Fibroblast of lung (primary cell): ENCODE measurements at regions not wholly inside any gene's neighbourhood (a gene's known extent, or its start where the extent isn't known, plus 50 kb on each side); places are given as distances from the start of the nearest gene placed in this dataset.

Experiments used
- EZH2 ChIP-seq: IDR thresholded peaks from 2 replicates; pipeline ENCODE4 v1.5.1; 2012; ENCODE audit warnings: low read length, control low read depth, mild to moderate bottlenecking; ENCODE audit errors: missing control alignments
- TF ChIP-seq, protein P1 (sequence below), 2 donors: IDR thresholded peaks in 1 of 2; conservative IDR thresholded peaks in 1 of 2; 1 replicate in 1 of 2; 2 replicates in 1 of 2; pipeline ENCODE4 v1.5.1; 2011 to 2012; ENCODE audit warnings: low read length in 2 of 2, control low read depth in 1 of 2, inconsistent platforms in 1 of 2, low read depth in 1 of 2, mild to moderate bottlenecking in 1 of 2

DNA sequence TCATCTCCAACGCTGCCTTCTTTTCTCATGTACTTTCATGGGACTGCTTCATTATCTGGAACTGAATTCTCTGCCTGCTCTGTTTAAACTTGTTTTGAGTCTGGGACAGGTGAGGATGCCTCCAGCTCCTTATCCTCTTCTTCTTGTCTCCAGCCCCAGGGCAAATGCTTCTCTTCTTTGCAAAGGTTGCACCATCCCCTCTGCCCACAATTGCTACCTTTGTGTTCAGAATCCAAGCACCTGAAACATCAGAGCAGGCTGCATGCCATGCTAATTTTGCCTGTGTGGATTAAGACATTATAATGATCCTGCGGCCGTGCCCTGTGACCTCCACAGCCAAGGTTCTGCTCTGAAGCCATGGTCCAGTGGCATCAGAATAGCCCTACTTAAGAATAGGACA, 309.5 kb downstream of the EPHA4 start:
- TF ChIP-seq, protein P1, sequence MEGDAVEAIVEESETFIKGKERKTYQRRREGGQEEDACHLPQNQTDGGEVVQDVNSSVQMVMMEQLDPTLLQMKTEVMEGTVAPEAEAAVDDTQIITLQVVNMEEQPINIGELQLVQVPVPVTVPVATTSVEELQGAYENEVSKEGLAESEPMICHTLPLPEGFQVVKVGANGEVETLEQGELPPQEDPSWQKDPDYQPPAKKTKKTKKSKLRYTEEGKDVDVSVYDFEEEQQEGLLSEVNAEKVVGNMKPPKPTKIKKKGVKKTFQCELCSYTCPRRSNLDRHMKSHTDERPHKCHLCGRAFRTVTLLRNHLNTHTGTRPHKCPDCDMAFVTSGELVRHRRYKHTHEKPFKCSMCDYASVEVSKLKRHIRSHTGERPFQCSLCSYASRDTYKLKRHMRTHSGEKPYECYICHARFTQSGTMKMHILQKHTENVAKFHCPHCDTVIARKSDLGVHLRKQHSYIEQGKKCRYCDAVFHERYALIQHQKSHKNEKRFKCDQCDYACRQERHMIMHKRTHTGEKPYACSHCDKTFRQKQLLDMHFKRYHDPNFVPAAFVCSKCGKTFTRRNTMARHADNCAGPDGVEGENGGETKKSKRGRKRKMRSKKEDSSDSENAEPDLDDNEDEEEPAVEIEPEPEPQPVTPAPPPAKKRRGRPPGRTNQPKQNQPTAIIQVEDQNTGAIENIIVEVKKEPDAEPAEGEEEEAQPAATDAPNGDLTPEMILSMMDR (conservative IDR thresholded peaks at IDR 0.05 in 1 of 2, IDR thresholded peaks at IDR 0.05 in 1 of 2; ENCODE audit: low read depth in 1 of 2, low read length in 2 of 2): no peak
- TF ChIP-seq EZH2: no peak
